DOHH2 (cell line): ENCODE measurements at regions not wholly inside any gene's neighbourhood (a gene's known extent, or its start where the extent isn't known, plus 50 kb on each side); places are given as distances from the start of the nearest gene placed in this dataset.

Source experiments
- H3F3A ChIP-seq: fragments of 200-600 bp; sonication (generic), shearing (Covaris generic); 2 replicates; pipeline ENCODE4 v1.6.0; 2016; ENCODE audit warnings: antibody characterized with exemption, mild to moderate bottlenecking; ENCODE audit not compliant: control insufficient read depth, insufficient read depth
- H3K27ac ChIP-seq: fragments of 200-600 bp; sonication (generic); 2 replicates; pipeline ENCODE4 v1.5.1; 2014; ENCODE audit warnings: low read depth, mild to moderate bottlenecking, low read length, moderate library complexity
- H3K27me3 ChIP-seq: fragments of 200-600 bp; sonication (generic); 2 replicates; pipeline ENCODE4 v1.6.1; 2014; ENCODE audit warnings: mild to moderate bottlenecking, low read length, mixed read lengths; ENCODE audit not compliant: control insufficient read depth
- H3K36me3 ChIP-seq: fragments of 200-600 bp; sonication (generic); 2 replicates; pipeline ENCODE4 v1.6.1; 2014; ENCODE audit warnings: mild to moderate bottlenecking, low read length, moderate library complexity, mixed read lengths; ENCODE audit not compliant: control insufficient read depth
- H3K4me1 ChIP-seq: fragments of 200-600 bp; sonication (generic); 2 replicates; pipeline ENCODE4 v1.6.1; 2014; ENCODE audit warnings: mild to moderate bottlenecking, low read length, mixed read lengths; ENCODE audit not compliant: control insufficient read depth
- H3K4me2 ChIP-seq: fragments of 200-600 bp; sonication (generic); 2 replicates; pipeline ENCODE4 v1.6.0; 2014; ENCODE audit warnings: mild to moderate bottlenecking, low read length, moderate library complexity
- H3K4me3 ChIP-seq: fragments of 200-600 bp; sonication (generic); 2 replicates; pipeline ENCODE4 v1.5.1; 2014; ENCODE audit warnings: mild to moderate bottlenecking, low read length, mixed read lengths
- H3K79me2 ChIP-seq: fragments of 200-600 bp; sonication (generic); 2 replicates; pipeline ENCODE4 v1.6.1; 2014; ENCODE audit warnings: mild to moderate bottlenecking, low read length, mixed read lengths; ENCODE audit not compliant: control insufficient read depth
- H3K9me2 ChIP-seq: fragments of 200-600 bp; sonication (generic); replicated peaks from 2 replicates; pipeline ENCODE4 v1.6.1; 2014; ENCODE audit warnings: mild to moderate bottlenecking, low read length, mixed read lengths; ENCODE audit not compliant: control insufficient read depth
- H3K9me3 ChIP-seq: fragments of 200-600 bp; sonication (generic); 2 replicates; pipeline ENCODE4 v1.6.1; 2014; ENCODE audit warnings: antibody characterized with exemption, low read length, mixed read lengths; ENCODE audit not compliant: control insufficient read depth, insufficient read depth
- H4K20me1 ChIP-seq: fragments of 200-600 bp; sonication (generic); 2 replicates; pipeline ENCODE4 v1.6.0; 2014; ENCODE audit warnings: low read depth, mild to moderate bottlenecking, antibody characterized with exemption, low read length, moderate library complexity; ENCODE audit not compliant: control insufficient read depth, insufficient read depth
- EZH2phosphoT487 ChIP-seq: fragments of 200-600 bp; sonication (generic); IDR thresholded peaks from 2 replicates; pipeline ENCODE4 v1.6.1; 2017; ENCODE audit warnings: borderline replicate concordance, mild to moderate bottlenecking, antibody characterized with exemption, low read length, moderate library complexity, mixed read lengths
- TF ChIP-seq, protein P1 (sequence below): fragments of 200-600 bp; sonication (generic); IDR thresholded peaks from one replicate; pipeline ENCODE4 v1.5.1; 2014; ENCODE audit warnings: antibody characterized with exemption, mild to moderate bottlenecking, low read depth, low read length; ENCODE audit not compliant: poor library complexity, severe bottlenecking

DNA sequence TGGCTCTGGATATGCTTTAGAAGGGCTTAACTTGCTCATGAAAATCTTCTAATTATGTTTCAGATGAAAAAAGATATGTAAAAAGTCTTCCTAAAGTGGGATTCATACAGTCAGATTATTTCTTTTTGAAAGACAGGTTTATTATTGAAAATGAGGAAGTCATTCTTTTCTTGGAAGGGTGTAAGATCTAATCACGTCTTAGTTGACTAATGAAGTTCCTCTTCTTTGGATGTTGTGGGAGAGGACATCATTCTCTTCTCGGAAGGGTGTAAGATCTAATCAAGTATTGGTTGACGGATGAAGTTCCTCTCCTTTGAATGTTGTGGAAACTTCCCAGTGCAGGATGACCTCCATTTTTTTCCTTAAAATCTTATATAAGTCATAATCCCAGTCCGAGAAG is 74.9 kb downstream of the ALG10 start:
- no peaks in the 10 kb centered on the region for H3F3A ChIP-seq
- no peaks in the 10 kb centered on the region for H3K36me3 ChIP-seq
- TF ChIP-seq, protein P1, sequence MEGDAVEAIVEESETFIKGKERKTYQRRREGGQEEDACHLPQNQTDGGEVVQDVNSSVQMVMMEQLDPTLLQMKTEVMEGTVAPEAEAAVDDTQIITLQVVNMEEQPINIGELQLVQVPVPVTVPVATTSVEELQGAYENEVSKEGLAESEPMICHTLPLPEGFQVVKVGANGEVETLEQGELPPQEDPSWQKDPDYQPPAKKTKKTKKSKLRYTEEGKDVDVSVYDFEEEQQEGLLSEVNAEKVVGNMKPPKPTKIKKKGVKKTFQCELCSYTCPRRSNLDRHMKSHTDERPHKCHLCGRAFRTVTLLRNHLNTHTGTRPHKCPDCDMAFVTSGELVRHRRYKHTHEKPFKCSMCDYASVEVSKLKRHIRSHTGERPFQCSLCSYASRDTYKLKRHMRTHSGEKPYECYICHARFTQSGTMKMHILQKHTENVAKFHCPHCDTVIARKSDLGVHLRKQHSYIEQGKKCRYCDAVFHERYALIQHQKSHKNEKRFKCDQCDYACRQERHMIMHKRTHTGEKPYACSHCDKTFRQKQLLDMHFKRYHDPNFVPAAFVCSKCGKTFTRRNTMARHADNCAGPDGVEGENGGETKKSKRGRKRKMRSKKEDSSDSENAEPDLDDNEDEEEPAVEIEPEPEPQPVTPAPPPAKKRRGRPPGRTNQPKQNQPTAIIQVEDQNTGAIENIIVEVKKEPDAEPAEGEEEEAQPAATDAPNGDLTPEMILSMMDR = no peak
- no peak for TF ChIP-seq EZH2phosphoT487
- H3K79me2 ChIP-seq = no peaks in the 10 kb centered on the region
- no peak overlapping the region for H3K27ac ChIP-seq
- no peaks in the 10 kb centered on the region for H3K9me2 ChIP-seq
- no peaks in the 10 kb centered on the region for H3K27me3 ChIP-seq
- no peaks in the 10 kb centered on the region for H3K4me1 ChIP-seq
- H3K4me3 ChIP-seq = no peak overlapping the region
- no peaks in the 10 kb centered on the region for H4K20me1 ChIP-seq
- H3K4me2 ChIP-seq = no peak overlapping the region
- H3K9me3 ChIP-seq = no peaks in the 10 kb centered on the region

DNA sequence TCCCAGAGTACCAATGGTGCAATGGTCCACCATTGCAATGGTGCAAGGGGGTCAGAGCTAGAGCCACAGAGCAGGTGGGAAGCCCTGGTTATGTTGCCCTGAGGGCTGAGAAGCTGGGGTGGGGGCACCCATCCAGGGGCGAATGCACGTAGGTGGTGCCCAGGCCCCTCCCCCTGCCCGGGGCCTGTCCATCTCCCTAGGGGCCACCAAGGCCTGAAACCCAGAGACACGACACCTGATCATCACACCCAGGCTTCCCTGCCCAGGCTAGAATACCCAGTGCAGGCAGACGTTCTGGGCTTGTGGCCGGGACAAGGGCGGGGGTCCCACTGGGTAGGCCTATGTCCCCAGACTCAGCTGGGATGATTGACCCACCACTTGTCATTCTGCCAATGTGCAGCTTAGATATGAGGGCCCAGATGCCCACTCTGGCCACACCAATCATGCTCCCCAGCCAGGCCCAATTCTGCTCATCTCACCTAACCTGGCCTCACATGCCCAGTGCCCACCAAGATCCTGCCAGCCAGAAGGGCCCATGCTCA is 83.2 kb downstream of the ALG10 start:
- Histone ChIP-seq H3F3A (no peaks in the 10 kb centered on the region), H4K20me1 (no peaks in the 10 kb centered on the region), H3K9me3 (peaks cover 11% of the 10 kb centered on the region; the same call in 1 of the 2 replicates), H3K4me3 (no peak overlapping the region), H3K4me1 (no peaks in the 10 kb centered on the region), H3K27me3 (no peaks in the 10 kb centered on the region), H3K79me2 (no peaks in the 10 kb centered on the region), H3K27ac (no peak overlapping the region), H3K4me2 (no peak overlapping the region), H3K9me2 (no peaks in the 10 kb centered on the region), H3K36me3 (no peaks in the 10 kb centered on the region)
- TF ChIP-seq, protein P1 = no peak

DNA sequence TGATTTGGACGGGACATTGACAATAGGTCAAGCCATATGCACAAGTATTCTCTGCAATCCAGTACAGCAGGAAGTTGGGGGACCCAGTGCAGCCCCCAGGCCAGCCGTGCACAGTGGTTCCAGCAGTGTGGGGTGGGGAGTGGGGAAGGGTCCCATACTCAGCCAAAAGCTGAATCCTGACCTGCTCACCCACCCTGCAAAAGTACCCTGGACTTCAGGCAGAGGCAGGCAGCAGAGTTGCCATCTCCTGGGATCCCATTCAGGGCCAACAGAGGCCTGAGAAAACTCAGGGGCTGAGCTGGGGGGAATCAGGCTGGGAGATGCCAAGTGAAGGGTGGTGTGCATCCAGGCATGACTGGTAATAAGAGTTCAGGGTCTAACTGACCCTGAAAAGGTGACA is 83.9 kb downstream of the ALG10 start:
- Histone ChIP-seq H3K4me3 (no peak overlapping the region), H3K9me3 (peaks cover 11% of the 10 kb centered on the region; the same call in 1 of the 2 replicates), H3K79me2 (no peaks in the 10 kb centered on the region), H3K27ac (no peak overlapping the region), H3K27me3 (no peaks in the 10 kb centered on the region), H3K36me3 (no peaks in the 10 kb centered on the region), H4K20me1 (no peaks in the 10 kb centered on the region), H3K9me2 (no peaks in the 10 kb centered on the region), H3K4me1 (no peaks in the 10 kb centered on the region), H3K4me2 (no peak overlapping the region), H3F3A (no peaks in the 10 kb centered on the region)
- no peak for TF ChIP-seq EZH2phosphoT487
- TF ChIP-seq, protein P1 = no peak
